HG02870 (cell line): ENCODE measurements at regions not wholly inside any gene's neighbourhood (a gene's known extent, or its start where the extent isn't known, plus 50 kb on each side); places are given as distances from the start of the nearest gene placed in this dataset.
A peak's percentile ranks its signal among the peaks of the same experiment; 100 is the strongest.

Source experiments
- ATAC-seq: cut with Tn5 transposase; IDR thresholded peaks from one replicate; pipeline ENCODE4 v1.9.1; 2021; ENCODE audit warnings: mild to moderate bottlenecking, moderate library complexity; ENCODE audit not compliant: unreplicated experiment

GRCh38 chr15:92565351-92566125 is 90.0 kb downstream of the FAM174B start:
- ATAC-seq: no peak

GRCh38 chr15:92561754-92562153 is 93.8 kb downstream of the FAM174B start:
- ATAC-seq: no peak

GRCh38 chr15:92553317-92553716 is 102.3 kb downstream of the FAM174B start:
- ATAC-seq: no peak

GRCh38 chr15:92545996-92546395 is 109.6 kb downstream of the FAM174B start:
- ATAC-seq: no peak

- ATAC-seq: no peak
These were observed 114.0 kb downstream of the FAM174B start for GRCh38 chr15:92541291-92542200.

- ATAC-seq: no peak
These were observed 117.5 kb downstream of the FAM174B start for GRCh38 chr15:92538115-92538514.

GRCh38 chr15:92533298-92533697 is 122.3 kb downstream of the FAM174B start:
- no peak for ATAC-seq

GRCh38 chr15:92531406-92531805 is 124.2 kb downstream of the FAM174B start:
- no peak for ATAC-seq

- ATAC-seq: no peak
These were observed 126.8 kb downstream of the FAM174B start for GRCh38 chr15:92528736-92529135.

GRCh38 chr15:92527197-92527596 is 128.4 kb downstream of the FAM174B start:
- ATAC-seq: no peak

GRCh38 chr15:92525758-92526245 is 129.8 kb downstream of the FAM174B start:
- ATAC-seq: no peak

- ATAC-seq: no peak
These were observed 130.6 kb downstream of the FAM174B start for GRCh38 chr15:92524874-92525565.

GRCh38 chr15:92524161-92524560 is 130.5 kb downstream of the ST8SIA2 start:
- ATAC-seq: no peak

GRCh38 chr15:92523176-92523575 is 129.5 kb downstream of the ST8SIA2 start:
- no peak for ATAC-seq

- ATAC-seq: peak; percentile 92
These were observed 127.9 kb downstream of the ST8SIA2 start for GRCh38 chr15:92521624-92522008.

- peak; percentile 28 for ATAC-seq
These were observed 127.4 kb downstream of the ST8SIA2 start for GRCh38 chr15:92520914-92521623.

GRCh38 chr15:92519709-92520108 is 126.0 kb downstream of the ST8SIA2 start:
- no peak for ATAC-seq
